HCT116 (cell line): ENCODE measurements at regions not wholly inside any gene's neighbourhood (a gene's known extent, or its start where the extent isn't known, plus 50 kb on each side); places are given as distances from the start of the nearest gene placed in this dataset.

ENCODE experiments used
- ATAC-seq: fragments of 200-7000 bp; cut with Tn5 transposase; 2 replicates; pipeline ENCODE4 v1.9.1; 2020; ENCODE audit warnings: mild to moderate bottlenecking, moderate library complexity
- BruUV-seq: library from RNA; stranded (reverse); fragments of 400-500 nt; replicated peaks from 2 replicates; lab custom pipeline; 2021; lab: Mats Ljungman, UMichigan
- CTCF ChIA-PET: fragments of 300-600 bp; sonication (Branson Sonifier 250); formaldehyde crosslinking; loops from one replicate; lab custom pipeline; 2021; ENCODE audit warnings: antibody characterized with exemption; lab: Charles Lee
- POLR2A ChIA-PET: fragments of 300-600, 350-600 bp; sonication (Branson Sonifier 250); formaldehyde crosslinking; loops from one replicate; lab custom pipeline; 2021; ENCODE audit warnings: antibody characterized with exemption; lab: Charles Lee
- RAD21 ChIA-PET, 2 experiments: fragments of 300-600 bp; sonication (Branson Sonifier 250); formaldehyde crosslinking; loops; one replicate each; lab custom pipeline; 2023; ENCODE audit warnings: low total read pairs in 2 of 2; ENCODE audit not compliant: uncharacterized antibody in 2 of 2, unreplicated experiment in 2 of 2, low non-redundant PET in 1 of 2; lab: Charles Lee
- DNase-seq: peaks from one replicate; pipeline ENCODE4 v3.0.0-alpha.2; 2010; ENCODE audit warnings: low read depth, low spot score
- H2AFZ ChIP-seq: fragments of 200-600 bp; shearing (Covaris generic), sonication (generic); 2 replicates; pipeline ENCODE4 v1.6.1; 2017; ENCODE audit warnings: low read depth, mixed run types, mixed read lengths, antibody characterized with exemption, low read length; ENCODE audit not compliant: poor library complexity, severe bottlenecking
- H3K27ac ChIP-seq: 2 replicates; pipeline ENCODE4 v1.5.1; 2012; ENCODE audit warnings: low read depth, low read length
- H3K27me3 ChIP-seq: fragments of 200-600 bp; sonication (generic); 2 replicates; pipeline ENCODE4 v1.6.1; 2016; ENCODE audit warnings: mixed run types, low read length, mixed read lengths; ENCODE audit not compliant: insufficient read depth
- H3K36me3 ChIP-seq, 2 experiments: fragments of 200-500 bp in 1 of 2; fragments of 200-600 bp in 1 of 2; sonication (Bioruptor generic) in 1 of 2; sonication (generic) in 1 of 2; 2 replicates each; pipeline versions ENCODE4 v1.5.1 to v1.6.1; 2014 to 2016; ENCODE audit warnings: low read length in 2 of 2, inconsistent platforms in 1 of 2, mixed read lengths in 1 of 2, mixed run types in 1 of 2; ENCODE audit not compliant: insufficient read depth in 2 of 2, control insufficient read depth in 1 of 2
- H3K4me1 ChIP-seq, 2 experiments: fragments of 200-600 bp in 1 of 2; sonication (generic) in 1 of 2; 2 replicates each; pipeline versions ENCODE4 v1.5.1 to v1.6.1; 2012 to 2017; ENCODE audit warnings: low read length in 2 of 2, inconsistent platforms in 1 of 2, mild to moderate bottlenecking in 1 of 2, mixed read lengths in 1 of 2, mixed run types in 1 of 2, moderate library complexity in 1 of 2; ENCODE audit not compliant: insufficient read depth in 2 of 2, control insufficient read depth in 1 of 2
- H3K4me2 ChIP-seq: fragments of 200-600 bp; sonication (generic); 2 replicates; pipeline ENCODE4 v1.6.1; 2017; ENCODE audit warnings: mixed run types, low read length, mixed read lengths
- H3K4me3 ChIP-seq, 2 experiments: fragments of 200-600 bp in 1 of 2; sonication (generic) in 1 of 2; replicated peaks in 1 of 2; 2 replicates each; pipeline ENCODE4 v1.5.1; 2011 to 2016; ENCODE audit warnings: low read length in 2 of 2, control low read depth in 1 of 2, low read depth in 1 of 2, mild to moderate bottlenecking in 1 of 2, mixed read lengths in 1 of 2, mixed run types in 1 of 2
- H3K79me2 ChIP-seq: fragments of 200-600 bp; sonication (generic); 2 replicates; pipeline ENCODE4 v1.6.1; 2017; ENCODE audit warnings: mild to moderate bottlenecking, mixed run types, low read length, moderate library complexity, mixed read lengths; ENCODE audit not compliant: insufficient read depth
- H3K9ac ChIP-seq: fragments of 200-600 bp; sonication (generic); 2 replicates; pipeline ENCODE4 v1.6.1; 2016; ENCODE audit warnings: low read length, mixed read lengths
- H3K9me2 ChIP-seq: fragments of 200-600 bp; sonication (generic), shearing (Covaris generic); 2 replicates; pipeline ENCODE4 v1.6.1; 2017; ENCODE audit warnings: mixed run types, mild to moderate bottlenecking, moderate library complexity; ENCODE audit not compliant: insufficient read depth
- H3K9me3 ChIP-seq, 2 experiments: fragments of 200-500 bp in 1 of 2; fragments of 200-600 bp in 1 of 2; sonication (Bioruptor generic) in 1 of 2; sonication (generic) in 1 of 2; 2 replicates each; pipeline ENCODE4 v1.6.1; 2014 to 2017; ENCODE audit warnings: low read length in 2 of 2, mixed read lengths in 2 of 2, inconsistent platforms in 1 of 2, low read depth in 1 of 2, mild to moderate bottlenecking in 1 of 2, mixed run types in 1 of 2, moderate library complexity in 1 of 2; ENCODE audit not compliant: control insufficient read depth in 1 of 2, insufficient read depth in 1 of 2
- H4K20me1 ChIP-seq: fragments of 200-600 bp; sonication (generic), shearing (Covaris generic); 2 replicates; pipeline ENCODE4 v1.6.1; 2017; ENCODE audit warnings: mixed run types, mild to moderate bottlenecking, moderate library complexity; ENCODE audit not compliant: insufficient read depth
- ATF3 ChIP-seq: IDR thresholded peaks from 2 replicates; pipeline ENCODE4 v1.6.1; 2012
- ELF1 ChIP-seq: IDR thresholded peaks from 2 replicates; pipeline ENCODE4 v1.6.1; 2012; ENCODE audit warnings: low read depth, borderline replicate concordance
- JUND ChIP-seq: IDR thresholded peaks from 2 replicates; pipeline ENCODE4 v1.6.1; 2012
- MAX ChIP-seq: IDR thresholded peaks from 2 replicates; pipeline ENCODE4 v1.6.1; 2012
- POLR2A ChIP-seq: IDR thresholded peaks from 2 replicates; pipeline ENCODE4 v1.7.0; 2011; ENCODE audit warnings: borderline replicate concordance; ENCODE audit not compliant: insufficient read depth, insufficient read length; ENCODE audit errors: extremely low read depth
- SP1 ChIP-seq: IDR thresholded peaks from 2 replicates; pipeline ENCODE4 v1.6.1; 2012; ENCODE audit warnings: low read depth
- YY1 ChIP-seq: IDR thresholded peaks from 2 replicates; pipeline ENCODE4 v1.6.1; 2011; ENCODE audit warnings: low read length, low read depth, moderate library complexity, mild to moderate bottlenecking; ENCODE audit not compliant: insufficient replicate concordance; ENCODE audit errors: extremely low read depth
- ZFX ChIP-seq: fragments of 450-650 bp; IDR thresholded peaks from 2 replicates; pipeline ENCODE4 v1.6.1; 2017
- intact Hi-C: fragments of 100-400 bp; cut with micrococcal nuclease; formaldehyde crosslinking; loops from 2 replicates; pipeline ENCODE4 v1.10.0; 2022

- Histone ChIP-seq H2AFZ (no peak overlapping the region), H3K4me2 (no peak overlapping the region), H3K4me3 (no peak overlapping the region), H3K9me3 (no peaks in the 10 kb centered on the region), H3K79me2 (no peaks in the 10 kb centered on the region), H3K27me3 (no peaks in the 10 kb centered on the region), H3K9me2 (no peaks in the 10 kb centered on the region), H3K9ac (no peak overlapping the region), H4K20me1 (no peaks in the 10 kb centered on the region), H3K4me1 (no peaks in the 10 kb centered on the region), H3K27ac (no peak overlapping the region), H3K36me3 (no peaks in the 10 kb centered on the region)
- TF ChIP-seq MAX (no peak), YY1 (no peak), ZFX (no peak), POLR2A (no peak), ATF3 (no peak), JUND (no peak), SP1 (no peak)
- ATAC-seq (no peak), DNase-seq (no peak)
- ChIA-PET POLR2A (no interaction called here), CTCF (no interaction called here), RAD21 (no interaction called here)
- no TSS peak for BruUV-seq
- intact Hi-C loops = no loop called here
Observed at GRCh38 chr6:165842281-165842936, 179.4 kb upstream of the PDE10A start.

- TF ChIP-seq ELF1 = no peak
- ChIA-PET RAD21 (no interaction called here), CTCF (no interaction called here), POLR2A (no interaction called here)
- Histone ChIP-seq H3K79me2 (no peaks in the 10 kb centered on the region), H3K27me3 (no peaks in the 10 kb centered on the region), H3K9me3 (no peaks in the 10 kb centered on the region), H3K4me2 (no peak overlapping the region), H3K36me3 (no peaks in the 10 kb centered on the region), H3K9me2 (no peaks in the 10 kb centered on the region), H4K20me1 (no peaks in the 10 kb centered on the region), H3K9ac (no peak overlapping the region), H3K4me1 (no peaks in the 10 kb centered on the region), H2AFZ (no peak overlapping the region), H3K27ac (no peak overlapping the region), H3K4me3 (no peak overlapping the region)
- DNase-seq = no peak
- intact Hi-C loops = no loop called here
- BruUV-seq = no TSS peak
- no peak for ATAC-seq
Observed at GRCh38 chr6:165841153-165841558, 178.1 kb upstream of the PDE10A start.
